OCI-M2 (cell line): ENCODE measurements at regions not wholly inside any gene's neighbourhood (a gene's known extent, or its start where the extent isn't known, plus 50 kb on each side); places are given as distances from the start of the nearest gene placed in this dataset.

ENCODE experiments used
- DNase-seq: peaks from one replicate; lab custom pipeline; 2025; ENCODE audit not compliant: unreplicated experiment; lab: John Stamatoyannopoulos, UW

- no peak for DNase-seq
Observed at GRCh38 chr7:51706851-51707250, 390.2 kb upstream of the COBL start.

GRCh38 chr7:51705701-51706100, 389.1 kb upstream of the COBL start:
- no peak for DNase-seq

- DNase-seq: no peak
Observed at GRCh38 chr7:51702673-51703072, 386.1 kb upstream of the COBL start.

GRCh38 chr7:51701935-51702334, 385.3 kb upstream of the COBL start:
- DNase-seq: no peak

- DNase-seq: no peak
Observed at GRCh38 chr7:51700593-51701215, 384.1 kb upstream of the COBL start.

GRCh38 chr7:51693258-51693657, 376.6 kb upstream of the COBL start:
- no peak for DNase-seq

GRCh38 chr7:51689547-51689946, 372.9 kb upstream of the COBL start:
- DNase-seq: no peak

- no peak for DNase-seq
Observed at GRCh38 chr7:51685794-51686193, 369.2 kb upstream of the COBL start.

- DNase-seq: no peak
Observed at GRCh38 chr7:51680594-51681399, 364.2 kb upstream of the COBL start.

GRCh38 chr7:51679358-51679757, 362.7 kb upstream of the COBL start:
- DNase-seq: no peak

- DNase-seq: no peak
Observed at GRCh38 chr7:51666751-51667150, 350.1 kb upstream of the COBL start.

- no peak for DNase-seq
Observed at GRCh38 chr7:51666266-51666665, 349.7 kb upstream of the COBL start.

GRCh38 chr7:51665045-51665780, 348.6 kb upstream of the COBL start:
- DNase-seq: no peak

- DNase-seq: no peak
Observed at GRCh38 chr7:51660516-51660915, 343.9 kb upstream of the COBL start.

- no peak for DNase-seq
Observed at GRCh38 chr7:51658684-51659083, 342.1 kb upstream of the COBL start.

- no peak for DNase-seq
Observed at GRCh38 chr7:51647931-51648351, 331.3 kb upstream of the COBL start.

- no peak for DNase-seq
Observed at GRCh38 chr7:51647486-51647885, 330.9 kb upstream of the COBL start.

GRCh38 chr7:51645702-51646298, 329.2 kb upstream of the COBL start:
- no peak for DNase-seq

GRCh38 chr7:51645255-51645654, 328.6 kb upstream of the COBL start:
- no peak for DNase-seq

GRCh38 chr7:51644216-51644615, 327.6 kb upstream of the COBL start:
- no peak for DNase-seq

GRCh38 chr7:51640841-51641240, 324.2 kb upstream of the COBL start:
- no peak for DNase-seq
